ENCODE measurements at regions not wholly inside any gene's neighbourhood (a gene's known extent, or its start where the extent isn't known, plus 50 kb on each side); places are given as distances from the start of the nearest gene placed in this dataset.

DNA sequence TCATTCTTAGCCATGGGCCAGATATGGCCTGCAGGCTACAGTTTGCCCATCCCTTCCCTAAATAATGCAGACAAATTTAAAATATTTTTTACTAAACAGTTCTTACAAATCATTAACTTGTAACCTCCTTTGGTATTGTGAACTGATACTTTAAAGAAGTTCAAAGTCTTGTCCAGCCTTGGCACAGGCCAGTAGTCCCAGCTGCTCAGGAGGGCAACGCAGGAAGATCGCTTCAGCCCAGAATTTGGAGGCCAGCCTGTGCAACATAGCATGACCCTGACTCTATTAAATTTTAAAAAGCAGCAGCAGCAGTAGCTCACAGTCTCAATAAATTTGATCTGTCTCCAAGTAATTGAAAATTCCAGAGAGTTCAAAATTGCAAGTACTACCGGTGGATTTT lies 83.7 kb upstream of the ARHGAP32 start:
- Histone ChIP-seq H3K9me3 (ENCODE audit: insufficient read depth, low read depth, low read length) (no peaks in the 10 kb centered on the region), H4K20me1 (ENCODE audit: insufficient read depth, low read length, poor library complexity, severe bottlenecking) (peaks cover 24% of the 10 kb centered on the region), H3K36me3 (ENCODE audit: insufficient read depth, low read length) (no peaks in the 10 kb centered on the region), H3K79me2 (ENCODE audit: insufficient read depth, low read length) (peaks cover 77% of the 10 kb centered on the region), H3K4me2 (ENCODE audit: low read depth, low read length, poor library complexity, severe bottlenecking) (peak overlapping the region; percentile 96), H3K9ac (ENCODE audit: low read depth, low read length, poor library complexity, severe bottlenecking) (peak overlapping the region; percentile 13), H3K4me3 (ENCODE audit: low read length, poor library complexity, severe bottlenecking) (peak overlapping the region; percentile 79), H3F3A (ENCODE audit: low read depth) (peaks cover 6% of the 10 kb centered on the region; the same call in 1 of the 2 replicates), H3K9me2 (replicated peaks; ENCODE audit: low read depth, low read length) (no peaks in the 10 kb centered on the region), H3K4me1 (ENCODE audit: insufficient read depth, low read length, poor library complexity, severe bottlenecking) (peaks cover 80% of the 10 kb centered on the region), H2AFZ (ENCODE audit: low read length) (no peak overlapping the region), H3K27me3 (ENCODE audit: insufficient read depth, low read length, poor library complexity, severe bottlenecking) (no peaks in the 10 kb centered on the region)
- no peak for TF ChIP-seq EZH2phosphoT487 (IDR thresholded peaks at IDR 0.05; ENCODE audit: borderline replicate concordance)
- TF ChIP-seq, protein P1, sequence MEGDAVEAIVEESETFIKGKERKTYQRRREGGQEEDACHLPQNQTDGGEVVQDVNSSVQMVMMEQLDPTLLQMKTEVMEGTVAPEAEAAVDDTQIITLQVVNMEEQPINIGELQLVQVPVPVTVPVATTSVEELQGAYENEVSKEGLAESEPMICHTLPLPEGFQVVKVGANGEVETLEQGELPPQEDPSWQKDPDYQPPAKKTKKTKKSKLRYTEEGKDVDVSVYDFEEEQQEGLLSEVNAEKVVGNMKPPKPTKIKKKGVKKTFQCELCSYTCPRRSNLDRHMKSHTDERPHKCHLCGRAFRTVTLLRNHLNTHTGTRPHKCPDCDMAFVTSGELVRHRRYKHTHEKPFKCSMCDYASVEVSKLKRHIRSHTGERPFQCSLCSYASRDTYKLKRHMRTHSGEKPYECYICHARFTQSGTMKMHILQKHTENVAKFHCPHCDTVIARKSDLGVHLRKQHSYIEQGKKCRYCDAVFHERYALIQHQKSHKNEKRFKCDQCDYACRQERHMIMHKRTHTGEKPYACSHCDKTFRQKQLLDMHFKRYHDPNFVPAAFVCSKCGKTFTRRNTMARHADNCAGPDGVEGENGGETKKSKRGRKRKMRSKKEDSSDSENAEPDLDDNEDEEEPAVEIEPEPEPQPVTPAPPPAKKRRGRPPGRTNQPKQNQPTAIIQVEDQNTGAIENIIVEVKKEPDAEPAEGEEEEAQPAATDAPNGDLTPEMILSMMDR (conservative IDR thresholded peaks at IDR 0.05; ENCODE audit: low read length), result no peak

DNA sequence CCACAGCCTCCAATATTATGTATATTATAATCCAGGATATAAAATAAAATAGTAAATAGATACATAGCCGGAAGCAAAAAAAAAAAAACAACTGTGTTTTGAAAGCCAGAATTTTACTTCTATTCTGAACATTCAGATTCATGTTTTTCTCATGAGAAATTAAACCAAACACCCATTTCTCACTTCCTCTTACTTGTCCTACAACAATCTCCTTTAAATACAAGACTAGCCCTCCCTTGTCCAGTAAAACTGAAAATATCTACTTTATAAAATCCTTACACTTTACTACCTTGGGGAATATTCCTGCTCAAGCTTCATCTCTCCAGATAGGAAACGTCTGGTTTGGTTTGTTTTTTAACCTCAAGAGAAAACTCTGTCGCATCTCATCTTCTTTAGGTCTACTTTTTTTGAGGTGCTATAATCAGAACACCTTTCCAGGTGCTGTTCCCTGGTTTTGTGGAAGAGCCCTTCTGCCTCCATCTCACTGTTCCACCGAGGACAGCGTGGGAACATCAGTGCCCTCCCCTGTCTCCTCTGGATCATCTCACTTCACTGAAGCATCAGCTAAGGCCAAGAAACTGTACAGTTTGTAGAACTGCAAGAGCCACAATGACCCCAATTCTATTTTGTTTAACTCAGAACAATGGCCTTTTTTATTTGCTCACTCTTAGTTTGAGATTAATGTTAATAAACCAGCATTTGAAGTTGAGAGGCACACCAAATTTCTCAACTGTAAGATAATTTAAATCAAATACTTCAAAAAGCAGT lies 82.0 kb upstream of the ARHGAP32 start:
- Histone ChIP-seq H3K27me3 (ENCODE audit: insufficient read depth, low read length, poor library complexity, severe bottlenecking) (no peaks in the 10 kb centered on the region), H3K4me2 (ENCODE audit: low read depth, low read length, poor library complexity, severe bottlenecking) (peak overlapping the region; percentile 96), H3K9me2 (replicated peaks; ENCODE audit: low read depth, low read length) (no peaks in the 10 kb centered on the region), H3K4me1 (ENCODE audit: insufficient read depth, low read length, poor library complexity, severe bottlenecking) (peaks cover 85% of the 10 kb centered on the region), H4K20me1 (ENCODE audit: insufficient read depth, low read length, poor library complexity, severe bottlenecking) (peaks cover 24% of the 10 kb centered on the region), H3K9me3 (ENCODE audit: insufficient read depth, low read depth, low read length) (no peaks in the 10 kb centered on the region), H3K79me2 (ENCODE audit: insufficient read depth, low read length) (peaks cover 87% of the 10 kb centered on the region), H3K36me3 (ENCODE audit: insufficient read depth, low read length) (no peaks in the 10 kb centered on the region), H3F3A (ENCODE audit: low read depth) (peaks cover 16% of the 10 kb centered on the region; the same call in 1 of the 2 replicates), H3K9ac (ENCODE audit: low read depth, low read length, poor library complexity, severe bottlenecking) (no peak overlapping the region), H3K4me3 (ENCODE audit: low read length, poor library complexity, severe bottlenecking) (no peak overlapping the region), H2AFZ (ENCODE audit: low read length) (no peak overlapping the region)
- TF ChIP-seq, protein P1 (conservative IDR thresholded peaks at IDR 0.05; ENCODE audit: low read length), result no peak
- no peak for TF ChIP-seq EZH2phosphoT487 (IDR thresholded peaks at IDR 0.05; ENCODE audit: borderline replicate concordance)

DNA sequence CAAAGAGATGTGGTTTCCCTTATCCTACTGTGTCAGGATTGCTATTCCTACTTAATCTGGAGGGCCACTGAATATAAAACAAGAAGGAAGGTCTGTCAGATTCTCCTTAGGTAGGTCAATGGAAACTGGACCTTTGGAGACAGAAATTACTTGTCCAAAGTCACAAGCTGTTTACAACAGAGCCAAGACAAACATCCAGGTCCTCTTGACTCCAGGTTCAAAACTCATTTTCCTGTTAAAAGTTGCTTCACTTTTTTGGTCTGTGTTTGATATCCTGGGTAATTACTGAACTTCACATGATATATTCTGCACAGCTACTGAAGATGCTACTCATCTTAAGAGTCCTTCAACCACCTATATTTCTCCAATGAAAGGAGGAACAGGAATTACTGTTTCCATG lies 81.2 kb upstream of the ARHGAP32 start:
- no peaks in the 10 kb centered on the region for H3K27me3 ChIP-seq (ENCODE audit: insufficient read depth, low read length, poor library complexity, severe bottlenecking)
- no peak overlapping the region for H3K9ac ChIP-seq (ENCODE audit: low read depth, low read length, poor library complexity, severe bottlenecking)
- no peaks in the 10 kb centered on the region for H3K36me3 ChIP-seq (ENCODE audit: insufficient read depth, low read length)
- H3K4me1 ChIP-seq (ENCODE audit: insufficient read depth, low read length, poor library complexity, severe bottlenecking), result peaks cover 88% of the 10 kb centered on the region
- H4K20me1 ChIP-seq (ENCODE audit: insufficient read depth, low read length, poor library complexity, severe bottlenecking), result peaks cover 22% of the 10 kb centered on the region
- no peak overlapping the region for H3K4me3 ChIP-seq (ENCODE audit: low read length, poor library complexity, severe bottlenecking)
- no peak overlapping the region for H2AFZ ChIP-seq (ENCODE audit: low read length)
- H3K4me2 ChIP-seq (ENCODE audit: low read depth, low read length, poor library complexity, severe bottlenecking), result peak overlapping the region; percentile 64
- peaks cover 17% of the 10 kb centered on the region; the same call in 1 of the 2 replicates for H3F3A ChIP-seq (ENCODE audit: low read depth)
- peaks cover 90% of the 10 kb centered on the region for H3K79me2 ChIP-seq (ENCODE audit: insufficient read depth, low read length)
- H3K9me2 ChIP-seq (replicated peaks; ENCODE audit: low read depth, low read length), result no peaks in the 10 kb centered on the region
- H3K9me3 ChIP-seq (ENCODE audit: insufficient read depth, low read depth, low read length), result no peaks in the 10 kb centered on the region
- no peak for TF ChIP-seq EZH2phosphoT487 (IDR thresholded peaks at IDR 0.05; ENCODE audit: borderline replicate concordance)
- TF ChIP-seq, protein P1 (conservative IDR thresholded peaks at IDR 0.05; ENCODE audit: low read length), result no peak
